ENCODE measurements at regions not wholly inside any gene's neighbourhood (a gene's known extent, or its start where the extent isn't known, plus 50 kb on each side); places are given as distances from the start of the nearest gene placed in this dataset.
A peak's percentile ranks its signal among the peaks of the same experiment; 100 is the strongest.

- CTCF ChIA-PET, result no interaction called here
- no peak overlapping the region for H3K27ac Mint-ChIP-seq
- H3K4me1 Mint-ChIP-seq (ENCODE audit: low read depth), result peaks cover 1% of the 10 kb centered on the region
- H3K4me3 Mint-ChIP-seq, result no peak overlapping the region
- POLR2A ChIA-PET, result no interaction called here
- peaks cover 6% of the 10 kb centered on the region for H3K36me3 Mint-ChIP-seq
- no peaks in the 10 kb centered on the region for H3K27me3 Mint-ChIP-seq
- H3K9me3 Mint-ChIP-seq, result peaks cover 18% of the 10 kb centered on the region
- DNase-seq, result no peak
- intact Hi-C loops (cut with micrococcal nuclease), result no loop called here
Observed at GRCh38 chr2:217393585-217394032, 533.7 kb upstream of the TNP1 start.

- intact Hi-C loops (cut with micrococcal nuclease), result no loop called here
- ChIA-PET POLR2A (no interaction called here), CTCF (no interaction called here)
Observed at GRCh38 chr2:217392930-217393584, 533.2 kb upstream of the TNP1 start.

GRCh38 chr2:217387776-217388387 lies 528.0 kb upstream of the TNP1 start:
- POLR2A ChIA-PET, result no interaction called here
- no peak for DNase-seq
- Mint-ChIP-seq H3K36me3 (peaks cover 6% of the 10 kb centered on the region), H3K9me3 (peaks cover 18% of the 10 kb centered on the region), H3K27me3 (peaks cover 2% of the 10 kb centered on the region), H3K4me3 (no peak overlapping the region), H3K27ac (no peak overlapping the region), H3K4me1 (ENCODE audit: low read depth) (no peaks in the 10 kb centered on the region)
- CTCF ChIA-PET, result no interaction called here
- intact Hi-C loops (cut with micrococcal nuclease), result no loop called here

More at GRCh38 chr2:217392930-217393584, 533.2 kb upstream of the TNP1 start:
- no peak overlapping the region for H3K4me3 Mint-ChIP-seq
- no peaks in the 10 kb centered on the region for H3K27me3 Mint-ChIP-seq
- H3K4me1 Mint-ChIP-seq (ENCODE audit: low read depth), result no peaks in the 10 kb centered on the region
- H3K27ac Mint-ChIP-seq, result no peak overlapping the region
- no peak for DNase-seq
- peaks cover 18% of the 10 kb centered on the region for H3K9me3 Mint-ChIP-seq
- peaks cover 6% of the 10 kb centered on the region for H3K36me3 Mint-ChIP-seq

GRCh38 chr2:217386041-217386440 lies 526.2 kb upstream of the TNP1 start:
- Mint-ChIP-seq H3K27me3 (peaks cover 2% of the 10 kb centered on the region), H3K4me3 (no peak overlapping the region), H3K27ac (no peak overlapping the region), H3K4me1 (ENCODE audit: low read depth) (no peaks in the 10 kb centered on the region), H3K9me3 (peaks cover 9% of the 10 kb centered on the region), H3K36me3 (peaks cover 3% of the 10 kb centered on the region)
- DNase-seq, result no peak
- intact Hi-C loops (cut with micrococcal nuclease), result no loop called here
- ChIA-PET POLR2A (no interaction called here), CTCF (no interaction called here)

- H3K27me3 Mint-ChIP-seq, result peaks cover 2% of the 10 kb centered on the region
- H3K27ac Mint-ChIP-seq, result no peak overlapping the region
- CTCF ChIA-PET, result no interaction called here
- H3K9me3 Mint-ChIP-seq, result peaks cover 2% of the 10 kb centered on the region
- DNase-seq, result no peak
- peaks cover 2% of the 10 kb centered on the region for H3K36me3 Mint-ChIP-seq
- H3K4me1 Mint-ChIP-seq (ENCODE audit: low read depth), result no peaks in the 10 kb centered on the region
- POLR2A ChIA-PET, result no interaction called here
- intact Hi-C loops (cut with micrococcal nuclease), result no loop called here
- no peak overlapping the region for H3K4me3 Mint-ChIP-seq
Observed at GRCh38 chr2:217383620-217384019, 523.8 kb upstream of the TNP1 start.

GRCh38 chr2:217382794-217383193 lies 522.9 kb upstream of the TNP1 start:
- Mint-ChIP-seq H3K27me3 (peaks cover 2% of the 10 kb centered on the region), H3K4me3 (no peak overlapping the region), H3K27ac (no peak overlapping the region), H3K9me3 (peaks cover 2% of the 10 kb centered on the region), H3K4me1 (ENCODE audit: low read depth) (no peaks in the 10 kb centered on the region), H3K36me3 (peaks cover 3% of the 10 kb centered on the region)
- intact Hi-C loops (cut with micrococcal nuclease), result no loop called here
- ChIA-PET POLR2A (no interaction called here), CTCF (no interaction called here)
- no peak for DNase-seq

GRCh38 chr2:217379807-217380206 lies 519.9 kb upstream of the TNP1 start:
- ChIA-PET CTCF (no interaction called here), POLR2A (no interaction called here)
- Mint-ChIP-seq H3K27ac (no peak overlapping the region), H3K9me3 (peaks cover 2% of the 10 kb centered on the region), H3K4me3 (no peak overlapping the region), H3K27me3 (no peaks in the 10 kb centered on the region), H3K36me3 (peaks cover 3% of the 10 kb centered on the region), H3K4me1 (ENCODE audit: low read depth) (no peaks in the 10 kb centered on the region)
- intact Hi-C loops (cut with micrococcal nuclease), result no loop called here
- no peak for DNase-seq

- H3K27me3 Mint-ChIP-seq, result no peaks in the 10 kb centered on the region
- H3K4me1 Mint-ChIP-seq (ENCODE audit: low read depth), result no peaks in the 10 kb centered on the region
- POLR2A ChIA-PET, result no interaction called here
- H3K9me3 Mint-ChIP-seq, result no peaks in the 10 kb centered on the region
- no peak overlapping the region for H3K27ac Mint-ChIP-seq
- CTCF ChIA-PET, result no interaction called here
- H3K4me3 Mint-ChIP-seq, result no peak overlapping the region
- H3K36me3 Mint-ChIP-seq, result no peaks in the 10 kb centered on the region
- intact Hi-C loops (cut with micrococcal nuclease), result no loop called here
- DNase-seq, result no peak
Observed at GRCh38 chr2:217372794-217373193, 512.9 kb upstream of the TNP1 start.

GRCh38 chr2:217371781-217372213 lies 511.9 kb upstream of the TNP1 start:
- Mint-ChIP-seq H3K9me3 (no peaks in the 10 kb centered on the region), H3K4me3 (no peak overlapping the region), H3K27me3 (no peaks in the 10 kb centered on the region), H3K36me3 (no peaks in the 10 kb centered on the region), H3K4me1 (ENCODE audit: low read depth) (no peaks in the 10 kb centered on the region), H3K27ac (no peak overlapping the region)
- ChIA-PET POLR2A (no interaction called here), CTCF (no interaction called here)
- intact Hi-C loops (cut with micrococcal nuclease), result no loop called here
- DNase-seq, result no peak

- H3K4me1 Mint-ChIP-seq (ENCODE audit: low read depth), result no peaks in the 10 kb centered on the region
- H3K4me3 Mint-ChIP-seq, result no peak overlapping the region
- no peaks in the 10 kb centered on the region for H3K36me3 Mint-ChIP-seq
- no peaks in the 10 kb centered on the region for H3K9me3 Mint-ChIP-seq
- peak; percentile 10 for DNase-seq
- no peak overlapping the region for H3K27ac Mint-ChIP-seq
- ChIA-PET POLR2A (no interaction called here), CTCF (no interaction called here)
- no peaks in the 10 kb centered on the region for H3K27me3 Mint-ChIP-seq
- intact Hi-C loops (cut with micrococcal nuclease), result no loop called here
Observed at GRCh38 chr2:217370391-217370790, 510.5 kb upstream of the TNP1 start.

- H3K27me3 Mint-ChIP-seq, result no peaks in the 10 kb centered on the region
- ChIA-PET POLR2A (no interaction called here), CTCF (no interaction called here)
- DNase-seq, result no peak
- intact Hi-C loops (cut with micrococcal nuclease), result no loop called here
- H3K4me1 Mint-ChIP-seq (ENCODE audit: low read depth), result no peaks in the 10 kb centered on the region
- no peak overlapping the region for H3K4me3 Mint-ChIP-seq
- no peaks in the 10 kb centered on the region for H3K36me3 Mint-ChIP-seq
- H3K27ac Mint-ChIP-seq, result no peak overlapping the region
- no peaks in the 10 kb centered on the region for H3K9me3 Mint-ChIP-seq
Observed at GRCh38 chr2:217367464-217367863, 507.6 kb upstream of the TNP1 start.

GRCh38 chr2:217366966-217367365 lies 507.1 kb upstream of the TNP1 start:
- H3K4me1 Mint-ChIP-seq (ENCODE audit: low read depth), result no peaks in the 10 kb centered on the region
- intact Hi-C loops (cut with micrococcal nuclease), result no loop called here
- no peaks in the 10 kb centered on the region for H3K27me3 Mint-ChIP-seq
- no peak overlapping the region for H3K27ac Mint-ChIP-seq
- ChIA-PET CTCF (interaction anchor here (0.5 kb wide), 1 partner anchor 848 kb away, joined by 3 read pairs; no protein-coding TSS in a partner anchor), POLR2A (no interaction called here)
- H3K9me3 Mint-ChIP-seq, result no peaks in the 10 kb centered on the region
- no peak for DNase-seq
- no peaks in the 10 kb centered on the region for H3K36me3 Mint-ChIP-seq
- H3K4me3 Mint-ChIP-seq, result no peak overlapping the region

- Mint-ChIP-seq H3K36me3 (no peaks in the 10 kb centered on the region), H3K4me1 (ENCODE audit: low read depth) (no peaks in the 10 kb centered on the region), H3K27ac (no peak overlapping the region), H3K27me3 (no peaks in the 10 kb centered on the region), H3K4me3 (no peak overlapping the region), H3K9me3 (no peaks in the 10 kb centered on the region)
- DNase-seq, result no peak
- intact Hi-C loops (cut with micrococcal nuclease), result no loop called here
- POLR2A ChIA-PET, result no interaction called here
- CTCF ChIA-PET, result interaction anchor here (0.5 kb wide), 1 partner anchor 848 kb away, joined by 3 read pairs; no protein-coding TSS in a partner anchor
Observed at GRCh38 chr2:217366266-217366895, 506.5 kb upstream of the TNP1 start.

Data from activated CD4-positive, alpha-beta memory T cell treated with anti-CD3 and anti-CD28 coated beads for 36 hours (primary cell).